Bronchial epithelial cell (primary cell): ENCODE measurements at regions not wholly inside any gene's neighbourhood (a gene's known extent, or its start where the extent isn't known, plus 50 kb on each side); places are given as distances from the start of the nearest gene placed in this dataset.

ENCODE experiments used
- DNase-seq: peaks from one replicate; pipeline ENCODE4 v3.0.0-alpha.2; 2010; ENCODE audit warnings: low read depth
- FAIRE-seq: peaks from 2 replicates; lab custom pipeline; 2011; peaks lifted over from hg19 to GRCh38; lab: Jason Lieb, UNC
- H3K27me3 ChIP-seq: 2 replicates; pipeline ENCODE4 v1.5.1; 2011; ENCODE audit warnings: low read length; ENCODE audit not compliant: control insufficient read depth, insufficient read depth
- H3K36me3 ChIP-seq: 2 replicates; pipeline ENCODE4 v1.5.1; 2011; ENCODE audit warnings: low read length; ENCODE audit not compliant: control insufficient read depth, insufficient read depth
- H3K4me3 ChIP-seq: 2 replicates; pipeline ENCODE4 v1.5.1; 2011; ENCODE audit warnings: mild to moderate bottlenecking, low read depth, low read length, control low read depth
- TF ChIP-seq, protein P1 (sequence below): IDR thresholded peaks from 2 replicates; pipeline ENCODE4 v1.5.1; 2011; ENCODE audit warnings: mild to moderate bottlenecking, moderate library complexity, low read length, control low read depth, inconsistent platforms; ENCODE audit not compliant: insufficient read depth, severe bottlenecking

- H3K4me3 ChIP-seq: no peak overlapping the region
- TF ChIP-seq, protein P1, sequence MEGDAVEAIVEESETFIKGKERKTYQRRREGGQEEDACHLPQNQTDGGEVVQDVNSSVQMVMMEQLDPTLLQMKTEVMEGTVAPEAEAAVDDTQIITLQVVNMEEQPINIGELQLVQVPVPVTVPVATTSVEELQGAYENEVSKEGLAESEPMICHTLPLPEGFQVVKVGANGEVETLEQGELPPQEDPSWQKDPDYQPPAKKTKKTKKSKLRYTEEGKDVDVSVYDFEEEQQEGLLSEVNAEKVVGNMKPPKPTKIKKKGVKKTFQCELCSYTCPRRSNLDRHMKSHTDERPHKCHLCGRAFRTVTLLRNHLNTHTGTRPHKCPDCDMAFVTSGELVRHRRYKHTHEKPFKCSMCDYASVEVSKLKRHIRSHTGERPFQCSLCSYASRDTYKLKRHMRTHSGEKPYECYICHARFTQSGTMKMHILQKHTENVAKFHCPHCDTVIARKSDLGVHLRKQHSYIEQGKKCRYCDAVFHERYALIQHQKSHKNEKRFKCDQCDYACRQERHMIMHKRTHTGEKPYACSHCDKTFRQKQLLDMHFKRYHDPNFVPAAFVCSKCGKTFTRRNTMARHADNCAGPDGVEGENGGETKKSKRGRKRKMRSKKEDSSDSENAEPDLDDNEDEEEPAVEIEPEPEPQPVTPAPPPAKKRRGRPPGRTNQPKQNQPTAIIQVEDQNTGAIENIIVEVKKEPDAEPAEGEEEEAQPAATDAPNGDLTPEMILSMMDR: no peak
- H3K36me3 ChIP-seq: no peaks in the 10 kb centered on the region
- FAIRE-seq (no peak), DNase-seq (no peak)
- no peaks in the 10 kb centered on the region for H3K27me3 ChIP-seq
Measured at GRCh38 chr12:105862163-105862821, 276.5 kb downstream of the NUAK1 start.

- FAIRE-seq: no peak
- no peaks in the 10 kb centered on the region for H3K36me3 ChIP-seq
- H3K4me3 ChIP-seq: no peak overlapping the region
- no peaks in the 10 kb centered on the region for H3K27me3 ChIP-seq
- DNase-seq: no peak
- TF ChIP-seq, protein P1: no peak
Measured at GRCh38 chr12:105864316-105864715, 274.4 kb downstream of the NUAK1 start.

- TF ChIP-seq, protein P1: no peak
- DNase-seq: no peak
- H3K36me3 ChIP-seq: no peaks in the 10 kb centered on the region
- no peak for FAIRE-seq
- H3K27me3 ChIP-seq: no peaks in the 10 kb centered on the region
- H3K4me3 ChIP-seq: no peak overlapping the region
Measured at GRCh38 chr12:105864901-105865300, 273.9 kb downstream of the NUAK1 start.

DNA sequence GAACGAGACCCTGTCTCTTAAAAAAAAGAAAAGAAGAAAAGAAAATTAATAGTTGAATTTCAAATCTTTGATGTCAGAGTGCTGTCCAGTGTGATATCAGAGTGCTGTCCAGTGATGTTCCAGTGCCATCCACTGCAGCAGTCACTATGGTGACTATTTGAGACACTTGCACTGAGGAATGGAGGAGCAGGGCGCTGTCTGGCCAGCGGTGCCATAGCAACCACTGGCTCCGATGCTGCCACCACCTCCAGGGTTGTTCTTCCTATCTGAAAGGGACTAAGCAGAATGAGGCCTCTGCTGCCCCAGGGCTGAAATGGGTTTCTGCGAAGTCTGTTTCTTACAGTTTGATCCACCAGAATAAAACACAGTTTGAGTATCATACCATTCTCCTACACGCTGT, 272.9 kb downstream of the NUAK1 start:
- Histone ChIP-seq H3K27me3 (no peaks in the 10 kb centered on the region), H3K36me3 (no peaks in the 10 kb centered on the region)
- no peak for FAIRE-seq

GRCh38 chr12:105874121-105874520, 264.6 kb downstream of the NUAK1 start:
- Histone ChIP-seq H3K36me3 (no peaks in the 10 kb centered on the region), H3K27me3 (no peaks in the 10 kb centered on the region), H3K4me3 (no peak overlapping the region)
- no peak for DNase-seq
- no peak for FAIRE-seq
- TF ChIP-seq, protein P1: no peak

More for the DNA sequence above, 272.9 kb downstream of the NUAK1 start:
- no peak for DNase-seq
- TF ChIP-seq, protein P1: no peak
- no peak overlapping the region for H3K4me3 ChIP-seq
